ENCODE measurements at regions not wholly inside any gene's neighbourhood (a gene's known extent, or its start where the extent isn't known, plus 50 kb on each side); places are given as distances from the start of the nearest gene placed in this dataset.

DNA sequence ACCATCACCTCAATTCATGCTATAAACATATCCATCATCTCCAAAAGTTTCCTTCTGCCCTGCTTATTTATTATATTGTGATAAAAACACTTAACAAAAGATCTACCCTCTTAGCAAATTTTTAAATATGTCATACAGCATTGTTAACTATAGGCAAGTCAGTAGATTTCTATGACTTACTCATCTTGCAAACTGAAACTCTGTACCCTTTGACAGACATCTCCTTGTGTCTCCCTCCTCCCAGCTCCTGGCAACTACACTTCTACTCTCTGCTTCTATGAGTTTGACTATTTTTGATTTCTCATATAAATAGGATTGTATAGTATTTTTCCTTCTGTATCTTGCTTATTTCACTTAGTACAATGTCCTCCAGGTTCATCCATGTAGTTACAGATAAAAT lies 174.8 kb downstream of the TNFSF18 start:
- peak; percentile 32; the same call in 1 of the 3 replicates for ATAC-seq
- TF ChIP-seq, protein P1, sequence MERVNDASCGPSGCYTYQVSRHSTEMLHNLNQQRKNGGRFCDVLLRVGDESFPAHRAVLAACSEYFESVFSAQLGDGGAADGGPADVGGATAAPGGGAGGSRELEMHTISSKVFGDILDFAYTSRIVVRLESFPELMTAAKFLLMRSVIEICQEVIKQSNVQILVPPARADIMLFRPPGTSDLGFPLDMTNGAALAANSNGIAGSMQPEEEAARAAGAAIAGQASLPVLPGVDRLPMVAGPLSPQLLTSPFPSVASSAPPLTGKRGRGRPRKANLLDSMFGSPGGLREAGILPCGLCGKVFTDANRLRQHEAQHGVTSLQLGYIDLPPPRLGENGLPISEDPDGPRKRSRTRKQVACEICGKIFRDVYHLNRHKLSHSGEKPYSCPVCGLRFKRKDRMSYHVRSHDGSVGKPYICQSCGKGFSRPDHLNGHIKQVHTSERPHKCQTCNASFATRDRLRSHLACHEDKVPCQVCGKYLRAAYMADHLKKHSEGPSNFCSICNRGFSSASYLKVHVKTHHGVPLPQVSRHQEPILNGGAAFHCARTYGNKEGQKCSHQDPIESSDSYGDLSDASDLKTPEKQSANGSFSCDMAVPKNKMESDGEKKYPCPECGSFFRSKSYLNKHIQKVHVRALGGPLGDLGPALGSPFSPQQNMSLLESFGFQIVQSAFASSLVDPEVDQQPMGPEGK (CRISPR knock-in tag; IDR thresholded peaks at IDR 0.05; ENCODE audit: borderline replicate concordance): no peak
- TF ChIP-seq TOX (CRISPR knock-in tag; IDR thresholded peaks at IDR 0.05; ENCODE audit: borderline replicate concordance) (no peak), BACH2 (CRISPR knock-in tag; IDR thresholded peaks at IDR 0.05; ENCODE audit: borderline replicate concordance) (no peak)

DNA sequence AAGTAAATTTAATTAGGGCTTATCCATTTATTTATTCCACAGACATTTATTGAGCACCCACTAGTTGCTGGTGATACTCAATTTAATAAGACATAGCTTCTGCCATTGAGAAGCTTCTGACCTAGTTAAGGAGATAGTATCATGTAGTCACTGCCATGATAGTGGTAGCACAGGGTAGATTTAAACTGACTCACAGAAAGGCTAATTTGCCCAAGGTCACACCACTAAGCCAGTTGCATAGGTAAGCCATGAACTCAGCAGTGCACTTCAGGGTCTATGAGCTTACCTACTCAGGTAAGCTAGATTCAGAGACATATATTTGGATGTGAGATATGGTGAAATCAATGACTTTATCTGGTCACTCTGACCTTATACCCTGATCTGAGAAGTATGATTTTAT lies 168.4 kb downstream of the TNFSF18 start:
- TF ChIP-seq ZNF70 (CRISPR knock-in tag; IDR thresholded peaks at IDR 0.05): no peak
- no peak for ATAC-seq

- TF ChIP-seq, protein P2, sequence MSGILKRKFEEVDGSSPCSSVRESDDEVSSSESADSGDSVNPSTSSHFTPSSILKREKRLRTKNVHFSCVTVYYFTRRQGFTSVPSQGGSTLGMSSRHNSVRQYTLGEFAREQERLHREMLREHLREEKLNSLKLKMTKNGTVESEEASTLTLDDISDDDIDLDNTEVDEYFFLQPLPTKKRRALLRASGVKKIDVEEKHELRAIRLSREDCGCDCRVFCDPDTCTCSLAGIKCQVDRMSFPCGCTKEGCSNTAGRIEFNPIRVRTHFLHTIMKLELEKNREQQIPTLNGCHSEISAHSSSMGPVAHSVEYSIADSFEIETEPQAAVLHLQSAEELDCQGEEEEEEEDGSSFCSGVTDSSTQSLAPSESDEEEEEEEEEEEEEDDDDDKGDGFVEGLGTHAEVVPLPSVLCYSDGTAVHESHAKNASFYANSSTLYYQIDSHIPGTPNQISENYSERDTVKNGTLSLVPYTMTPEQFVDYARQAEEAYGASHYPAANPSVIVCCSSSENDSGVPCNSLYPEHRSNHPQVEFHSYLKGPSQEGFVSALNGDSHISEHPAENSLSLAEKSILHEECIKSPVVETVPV (CRISPR knock-in tag; IDR thresholded peaks at IDR 0.05): no peak
- TF ChIP-seq, protein P1 (CRISPR knock-in tag; IDR thresholded peaks at IDR 0.05; ENCODE audit: borderline replicate concordance): no peak
- no peak for TF ChIP-seq ZNF70 (CRISPR knock-in tag; IDR thresholded peaks at IDR 0.05)
- no peak for TF ChIP-seq ZFP30 (CRISPR knock-in tag; IDR thresholded peaks at IDR 0.05)
- TF ChIP-seq OSR1 (CRISPR knock-in tag; IDR thresholded peaks at IDR 0.05): no peak
- no peak for TF ChIP-seq ZC3H10 (CRISPR knock-in tag; IDR thresholded peaks at IDR 0.05)
- TF ChIP-seq CSDC2 (CRISPR knock-in tag; IDR thresholded peaks at IDR 0.05): no peak
- TF ChIP-seq, protein P3, sequence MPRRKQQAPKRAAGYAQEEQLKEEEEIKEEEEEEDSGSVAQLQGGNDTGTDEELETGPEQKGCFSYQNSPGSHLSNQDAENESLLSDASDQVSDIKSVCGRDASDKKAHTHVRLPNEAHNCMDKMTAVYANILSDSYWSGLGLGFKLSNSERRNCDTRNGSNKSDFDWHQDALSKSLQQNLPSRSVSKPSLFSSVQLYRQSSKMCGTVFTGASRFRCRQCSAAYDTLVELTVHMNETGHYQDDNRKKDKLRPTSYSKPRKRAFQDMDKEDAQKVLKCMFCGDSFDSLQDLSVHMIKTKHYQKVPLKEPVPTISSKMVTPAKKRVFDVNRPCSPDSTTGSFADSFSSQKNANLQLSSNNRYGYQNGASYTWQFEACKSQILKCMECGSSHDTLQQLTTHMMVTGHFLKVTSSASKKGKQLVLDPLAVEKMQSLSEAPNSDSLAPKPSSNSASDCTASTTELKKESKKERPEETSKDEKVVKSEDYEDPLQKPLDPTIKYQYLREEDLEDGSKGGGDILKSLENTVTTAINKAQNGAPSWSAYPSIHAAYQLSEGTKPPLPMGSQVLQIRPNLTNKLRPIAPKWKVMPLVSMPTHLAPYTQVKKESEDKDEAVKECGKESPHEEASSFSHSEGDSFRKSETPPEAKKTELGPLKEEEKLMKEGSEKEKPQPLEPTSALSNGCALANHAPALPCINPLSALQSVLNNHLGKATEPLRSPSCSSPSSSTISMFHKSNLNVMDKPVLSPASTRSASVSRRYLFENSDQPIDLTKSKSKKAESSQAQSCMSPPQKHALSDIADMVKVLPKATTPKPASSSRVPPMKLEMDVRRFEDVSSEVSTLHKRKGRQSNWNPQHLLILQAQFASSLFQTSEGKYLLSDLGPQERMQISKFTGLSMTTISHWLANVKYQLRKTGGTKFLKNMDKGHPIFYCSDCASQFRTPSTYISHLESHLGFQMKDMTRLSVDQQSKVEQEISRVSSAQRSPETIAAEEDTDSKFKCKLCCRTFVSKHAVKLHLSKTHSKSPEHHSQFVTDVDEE (CRISPR knock-in tag; IDR thresholded peaks at IDR 0.05): no peak
- TF ChIP-seq ISL1 (CRISPR knock-in tag; IDR thresholded peaks at IDR 0.05): no peak
- TF ChIP-seq ESRRG (CRISPR knock-in tag; IDR thresholded peaks at IDR 0.05): no peak
- TF ChIP-seq BACH2 (CRISPR knock-in tag; IDR thresholded peaks at IDR 0.05; ENCODE audit: borderline replicate concordance): no peak
- no peak for ATAC-seq
These were observed 167.9 kb downstream of the TNFSF18 start for GRCh38 chr1:172882791-172883386.

- no peak for TF ChIP-seq ZNF70 (CRISPR knock-in tag; IDR thresholded peaks at IDR 0.05)
- no peak for TF ChIP-seq CREB5 (CRISPR knock-in tag; IDR thresholded peaks at IDR 0.05; ENCODE audit: low read depth)
- no peak for TF ChIP-seq POU6F1 (CRISPR knock-in tag; IDR thresholded peaks at IDR 0.05; ENCODE audit: borderline replicate concordance, low read depth)
- no peak for TF ChIP-seq ZNF8 (CRISPR knock-in tag; IDR thresholded peaks at IDR 0.05)
- TF ChIP-seq, protein P1 (CRISPR knock-in tag; IDR thresholded peaks at IDR 0.05; ENCODE audit: borderline replicate concordance): no peak
- ATAC-seq: no peak
These were observed 167.4 kb downstream of the TNFSF18 start for GRCh38 chr1:172883387-172883791.
